B cell (primary cell): ENCODE measurements at regions not wholly inside any gene's neighbourhood (a gene's known extent, or its start where the extent isn't known, plus 50 kb on each side); places are given as distances from the start of the nearest gene placed in this dataset.

Experiments used
- ATAC-seq: fragments of 200-7000 bp; cut with Tn5 transposase; one replicate; pipeline ENCODE4 v1.10.0; 2021; ENCODE audit warnings: low read depth, mild to moderate bottlenecking, moderate number of reproducible peaks, moderate library complexity
- CTCF ChIA-PET: fragments of 350-600 bp; sonication (Branson Sonifier 250); formaldehyde crosslinking; loops from one replicate; lab custom pipeline; 2021; ENCODE audit warnings: antibody characterized with exemption, inconsistent platforms; lab: Charles Lee
- POLR2A ChIA-PET: fragments of 350-600 bp; sonication (Branson Sonifier 250); formaldehyde crosslinking; loops from one replicate; lab custom pipeline; 2021; ENCODE audit warnings: antibody characterized with exemption; lab: Charles Lee
- DNase-seq: peaks from one replicate; pipeline ENCODE4 v3.0.0; 2013
- H2AFZ ChIP-seq: 2 replicates; pipeline ENCODE4 v1.6.1; 2012; ENCODE audit warnings: mild to moderate bottlenecking, low read depth, low read length; ENCODE audit not compliant: insufficient read depth, poor library complexity, severe bottlenecking
- H3K27ac ChIP-seq, 2 donors: 1 replicate in 1 of 2; 2 replicates in 1 of 2; pipeline ENCODE4 v1.5.1; 2012 to 2013; ENCODE audit warnings: low read length in 2 of 2, mild to moderate bottlenecking in 2 of 2, moderate library complexity in 1 of 2
- H3K27me3 ChIP-seq, 4 experiments: fragments of 200-600 bp in 1 of 4; sonication (generic) in 1 of 4; replicated peaks in 1 of 4; 1 replicate in 2 of 4; 2 replicates in 2 of 4; pipeline versions ENCODE4 v1.6.1 to v1.7.0; 2013 to 2016; ENCODE audit warnings: low read length in 3 of 4, mild to moderate bottlenecking in 2 of 4, mixed read lengths in 1 of 4, moderate library complexity in 1 of 4; ENCODE audit not compliant: insufficient read depth in 4 of 4, control insufficient read depth in 3 of 4; ENCODE audit errors: control extremely low read depth in 1 of 4
- H3K36me3 ChIP-seq, 2 experiments: replicated peaks in 1 of 2; 1 replicate in 1 of 2; 2 replicates in 1 of 2; pipeline versions ENCODE4 v1.6.1 to v1.7.1; 2013; ENCODE audit warnings: low read length in 1 of 2; ENCODE audit not compliant: insufficient read depth in 2 of 2, control insufficient read depth in 1 of 2; ENCODE audit errors: control extremely low read depth in 1 of 2, extremely low read depth in 1 of 2
- H3K4me1 ChIP-seq, 2 donors: fragments of 200-600 bp in 1 of 2; sonication (generic) in 1 of 2; 1 replicate in 1 of 2; 2 replicates in 1 of 2; pipeline versions ENCODE4 v1.5.1 to v1.6.1; 2013 to 2017; ENCODE audit warnings: low read length in 2 of 2; ENCODE audit not compliant: control insufficient read depth in 2 of 2, insufficient read depth in 2 of 2
- H3K4me2 ChIP-seq: replicated peaks from 2 replicates; pipeline ENCODE3; 2012; ENCODE audit warnings: mild to moderate bottlenecking, low read depth, low read length; ENCODE audit not compliant: poor library complexity, severe bottlenecking
- H3K4me3 ChIP-seq, 5 experiments: fragments of 200-600 bp in 1 of 5; sonication (generic) in 1 of 5; 1 replicate in 3 of 5; 2 replicates in 2 of 5; pipeline versions ENCODE4 v1.5.1 to v1.7.0; 2011 to 2016; ENCODE audit warnings: low read length in 4 of 5, mild to moderate bottlenecking in 4 of 5, low read depth in 2 of 5, control low read depth in 1 of 5, moderate library complexity in 1 of 5; ENCODE audit not compliant: insufficient read depth in 1 of 5; ENCODE audit errors: control extremely low read depth in 1 of 5, extremely low read depth in 1 of 5
- H3K79me2 ChIP-seq: fragments of 200-600 bp; sonication (generic); one replicate; pipeline ENCODE4 v1.6.0; 2016; ENCODE audit warnings: low read length; ENCODE audit not compliant: control insufficient read depth, insufficient read depth
- H3K9ac ChIP-seq: fragments of 200-600 bp; sonication (generic); 2 replicates; pipeline ENCODE4 v1.6.1; 2017; ENCODE audit warnings: mild to moderate bottlenecking, low read length, moderate library complexity
- H3K9me3 ChIP-seq, 3 donors: one replicate each; pipeline versions ENCODE4 v1.6.1 to v1.7.1; 2013; ENCODE audit warnings: low read length in 2 of 3; ENCODE audit not compliant: control insufficient read depth in 2 of 3, insufficient read depth in 1 of 3; ENCODE audit errors: control extremely low read depth in 1 of 3
- H4K20me1 ChIP-seq: 2 replicates; pipeline ENCODE4 v1.6.0; 2012; ENCODE audit warnings: mild to moderate bottlenecking, low read length; ENCODE audit not compliant: insufficient read depth, control insufficient read depth, poor library complexity, severe bottlenecking
- H3K27ac Mint-ChIP-seq: one replicate; pipeline ENCODE4 v1.8.0; 2021; ENCODE audit warnings: mixed read lengths
- H3K27me3 Mint-ChIP-seq: one replicate; pipeline ENCODE4 v1.8.0; 2021; ENCODE audit warnings: mixed read lengths
- H3K4me1 Mint-ChIP-seq: one replicate; pipeline ENCODE4 v1.8.0; 2021; ENCODE audit warnings: mixed read lengths
- H3K4me3 Mint-ChIP-seq: one replicate; pipeline ENCODE4 v1.8.0; 2021; ENCODE audit warnings: mixed read lengths
- H3K9me3 Mint-ChIP-seq: one replicate; pipeline ENCODE4 v1.8.0; 2022; ENCODE audit warnings: mixed read lengths; ENCODE audit not compliant: insufficient read depth
- CTCF ChIP-seq: fragments of 200-600 bp; IDR thresholded peaks from one replicate; pipeline ENCODE4 v1.8.0; 2022; ENCODE audit warnings: antibody characterized with exemption, mild to moderate bottlenecking
- EZH2 ChIP-seq: IDR thresholded peaks from 2 replicates; pipeline ENCODE4 v1.6.1; 2012; ENCODE audit warnings: borderline replicate concordance, low read depth, mild to moderate bottlenecking, moderate library complexity, low read length; ENCODE audit not compliant: insufficient read depth, poor library complexity, severe bottlenecking
- WGBS: methylation state at CpG from one replicate; pipeline ENCODE4 v1.1.5; 2013; ENCODE audit warnings: missing lambda C conversion rate; ENCODE audit not compliant: insufficient coverage; 5-methylcytosine and 5-hydroxymethylcytosine counted together
- intact Hi-C: fragments of 100-400 bp; cut with micrococcal nuclease; formaldehyde crosslinking; loops from one replicate; pipeline ENCODE4 v1.10.0; 2022

- peaks cover 40% of the 10 kb centered on the region for H3K27me3 Mint-ChIP-seq
- DNase-seq (no peak), ATAC-seq (no peak)
- Histone ChIP-seq H3K27me3 (peaks cover 0 to 8% (median 0%) of the 10 kb centered on the region in 4 experiments), H3K9ac (no peak overlapping the region), H3K4me1 (peaks cover 6 to 7% of the 10 kb centered on the region in 2 donors), H3K79me2 (no peaks in the 10 kb centered on the region), H3K4me3 (no peak overlapping the region), H3K4me2 (no peak overlapping the region), H2AFZ (no peak overlapping the region), H3K9me3 (peaks cover 0 to 3% (median 0%) of the 10 kb centered on the region in 3 donors), H4K20me1 (no peaks in the 10 kb centered on the region), H3K27ac (no peak overlapping the region), H3K36me3 (no peaks in the 10 kb centered on the region)
- TF ChIP-seq EZH2, result no peak
- no peak for TF ChIP-seq CTCF
- ChIA-PET POLR2A (no interaction called here), CTCF (no interaction called here)
- H3K4me3 Mint-ChIP-seq, result no peak overlapping the region
- no peak overlapping the region for H3K27ac Mint-ChIP-seq
- intact Hi-C loops, result no loop called here
- H3K4me1 Mint-ChIP-seq, result peaks cover 9% of the 10 kb centered on the region
- no peaks in the 10 kb centered on the region for H3K9me3 Mint-ChIP-seq
Observed at GRCh38 chr2:18971628-18972027, 382.3 kb upstream of the NT5C1B start.

GRCh38 chr2:18971069-18971378 lies 381.7 kb upstream of the NT5C1B start:
- TF ChIP-seq EZH2 (no peak), CTCF (no peak)
- ATAC-seq, result no peak
- Mint-ChIP-seq H3K4me1 (peaks cover 5% of the 10 kb centered on the region), H3K4me3 (no peak overlapping the region), H3K27me3 (peaks cover 35% of the 10 kb centered on the region), H3K9me3 (peaks cover 2% of the 10 kb centered on the region), H3K27ac (no peak overlapping the region)
- no peaks in the 10 kb centered on the region for H3K79me2 ChIP-seq
- H3K4me2 ChIP-seq, result no peak overlapping the region
- H3K4me1 ChIP-seq, result peaks cover under 1 to 3% of the 10 kb centered on the region in 2 donors
- no peak overlapping the region for H3K4me3 ChIP-seq
- no peaks in the 10 kb centered on the region for H4K20me1 ChIP-seq
- POLR2A ChIA-PET, result no interaction called here
- H3K9ac ChIP-seq, result no peak overlapping the region
- no peak for DNase-seq
- H3K9me3 ChIP-seq, result peaks cover 0 to 3% (median 0%) of the 10 kb centered on the region in 3 donors
- no peak overlapping the region for H2AFZ ChIP-seq
- 89% methylated on average over 2 of the region's 3 CpGs for WGBS
- H3K36me3 ChIP-seq, result no peaks in the 10 kb centered on the region
- peaks cover 0 to 8% (median 0%) of the 10 kb centered on the region in 4 experiments for H3K27me3 ChIP-seq
- CTCF ChIA-PET, result no interaction called here
- H3K27ac ChIP-seq, result no peak overlapping the region
- intact Hi-C loops, result no loop called here
